AG08395 (cell line): ENCODE measurements at regions not wholly inside any gene's neighbourhood (a gene's known extent, or its start where the extent isn't known, plus 50 kb on each side); places are given as distances from the start of the nearest gene placed in this dataset.
A peak's percentile ranks its signal among the peaks of the same experiment; 100 is the strongest.
"Not testable (repeated sequence)": the region's sequence is repeated elsewhere in the genome, so short reads cannot be mapped to it uniquely, and the experiment has no call there.

Experiments
- DNase-seq: peaks from one replicate; pipeline ENCODE4 v3.0.0; 2012; ENCODE audit warnings: mixed read lengths, low spot score

DNA sequence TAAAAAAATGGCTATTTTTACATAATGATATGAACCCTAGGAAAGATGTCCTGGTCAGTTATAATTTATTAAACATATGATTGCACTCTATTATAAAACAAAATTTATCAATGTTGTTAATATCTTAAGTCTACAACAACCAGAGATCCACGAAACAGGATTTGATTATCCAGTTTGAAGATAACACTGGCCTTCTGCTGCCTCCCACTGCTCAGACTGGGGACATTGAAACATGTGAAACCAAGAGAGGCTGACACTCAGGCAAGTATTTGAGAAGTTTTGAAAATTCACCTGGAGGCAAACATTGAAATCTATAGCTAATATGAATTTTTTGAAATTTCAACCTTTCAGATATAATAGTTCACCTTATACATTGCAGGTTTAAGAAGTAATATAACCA is 219.3 kb upstream of the HSF2 start:
- peak; percentile 5 for DNase-seq

DNA sequence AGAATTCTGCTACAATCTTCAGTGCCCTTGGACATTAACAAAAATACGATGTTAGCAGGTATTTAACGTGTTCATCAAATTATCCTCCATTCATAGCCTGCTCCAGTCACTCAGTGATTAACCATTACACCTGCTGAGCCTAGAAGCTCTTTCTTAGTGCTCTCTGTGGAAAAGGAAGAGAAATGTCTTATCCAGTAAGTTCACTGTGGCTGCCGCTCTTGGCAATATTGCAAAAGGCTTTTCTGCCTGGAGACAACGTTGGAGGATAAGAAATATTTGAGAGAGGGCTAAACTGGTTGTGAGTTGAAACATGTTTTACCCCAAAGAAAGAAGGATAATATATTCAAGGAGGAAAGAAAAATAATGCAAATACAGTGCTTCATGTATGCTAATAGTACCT is 217.4 kb upstream of the HSF2 start:
- no peak for DNase-seq

DNA sequence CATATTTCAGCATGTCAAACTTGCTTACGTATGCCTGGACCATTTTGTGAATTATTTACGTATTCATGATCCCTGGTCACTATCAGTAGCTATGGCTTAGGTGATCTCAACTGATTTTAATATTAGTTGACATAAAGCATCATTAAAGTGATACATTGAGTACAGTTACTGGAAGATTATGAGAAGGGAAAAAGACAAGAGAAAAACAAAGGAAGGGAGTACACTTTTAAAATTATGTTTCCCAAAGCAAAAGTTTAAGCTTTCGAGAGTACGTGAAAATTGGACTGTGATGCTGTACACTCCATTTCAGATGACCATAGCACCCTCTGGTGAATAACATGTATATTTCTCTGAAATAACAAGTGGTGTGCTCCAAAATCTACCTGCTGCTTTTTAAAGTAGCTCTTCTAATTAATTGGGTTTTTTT is 215.0 kb upstream of the HSF2 start:
- DNase-seq, result peak; percentile 49

DNA sequence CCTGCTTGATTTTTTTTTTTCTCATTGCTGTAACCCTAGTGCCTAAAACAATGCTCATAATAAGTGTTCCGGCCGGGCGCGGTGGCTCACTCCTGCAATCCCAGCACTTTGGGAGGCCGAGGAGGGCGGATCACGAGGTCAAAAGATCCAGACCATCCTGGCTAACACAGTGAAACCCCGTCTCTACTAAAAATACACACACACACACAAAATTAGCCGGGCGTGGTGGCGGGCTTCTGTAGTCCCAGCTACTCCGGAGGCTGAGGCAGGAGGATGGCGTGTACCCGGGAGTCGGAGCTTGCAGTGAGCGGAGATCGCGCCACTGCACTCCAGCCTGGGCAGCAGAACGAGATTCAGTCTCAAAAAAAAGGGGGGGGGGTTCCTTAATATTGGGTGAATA is 214.0 kb upstream of the HSF2 start:
- not testable (repeated sequence) for DNase-seq

DNA sequence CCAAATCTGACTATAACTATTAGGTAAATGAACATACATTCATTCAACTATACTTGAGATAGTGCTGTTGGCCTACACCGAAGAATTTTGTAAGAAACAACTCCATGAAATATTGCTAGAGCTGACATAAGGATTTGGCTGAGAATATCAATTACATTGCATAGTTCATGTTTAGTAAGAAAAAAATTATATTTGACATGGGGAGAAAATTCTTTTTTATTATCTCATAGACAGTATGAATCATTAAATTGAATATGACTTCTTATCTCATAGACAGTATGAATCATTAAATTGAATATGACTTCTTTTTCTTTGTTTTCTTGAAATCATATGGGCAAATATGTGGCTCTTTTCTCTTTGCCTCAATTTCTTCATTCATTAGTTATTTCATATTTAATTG is 212.3 kb upstream of the HSF2 start:
- DNase-seq, result no peak

DNA sequence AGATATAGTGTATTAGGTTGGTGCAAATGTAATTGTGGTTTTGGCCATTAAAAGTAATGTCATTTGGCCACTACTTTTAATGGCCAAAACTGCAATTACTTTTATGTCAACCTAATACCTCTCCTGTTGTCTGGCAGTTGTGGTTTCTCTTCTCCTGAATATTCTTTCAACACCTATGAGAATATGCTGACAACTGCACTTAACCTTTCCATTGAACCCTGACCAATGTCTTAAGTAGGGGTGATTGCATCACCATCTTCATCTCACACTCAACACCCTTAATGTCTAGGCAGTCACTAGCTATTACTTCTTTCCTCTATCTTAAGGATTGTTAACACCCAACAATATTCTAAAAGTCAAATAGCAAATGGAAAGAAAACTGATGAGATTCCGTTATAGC is 200.5 kb upstream of the HSF2 start:
- no peak for DNase-seq

DNA sequence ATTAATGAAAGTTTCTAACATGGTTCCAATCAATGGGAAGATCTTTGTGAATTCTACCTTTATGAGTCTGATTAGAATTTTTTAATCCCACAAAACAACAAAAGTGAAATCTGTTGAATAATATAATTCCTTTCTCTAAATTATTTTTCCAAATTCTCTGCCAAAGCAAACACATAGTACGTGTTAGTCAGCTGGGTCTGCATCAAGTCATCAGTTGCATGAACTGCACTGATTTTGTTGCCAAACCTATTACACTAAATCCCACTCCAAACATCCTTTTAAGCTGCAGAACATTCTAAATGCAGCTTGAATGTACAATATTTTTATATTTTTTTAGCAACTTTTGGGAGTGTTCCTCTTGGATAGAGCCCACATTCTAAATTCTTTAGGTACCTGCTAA is 199.0 kb upstream of the HSF2 start:
- no peak for DNase-seq

DNA sequence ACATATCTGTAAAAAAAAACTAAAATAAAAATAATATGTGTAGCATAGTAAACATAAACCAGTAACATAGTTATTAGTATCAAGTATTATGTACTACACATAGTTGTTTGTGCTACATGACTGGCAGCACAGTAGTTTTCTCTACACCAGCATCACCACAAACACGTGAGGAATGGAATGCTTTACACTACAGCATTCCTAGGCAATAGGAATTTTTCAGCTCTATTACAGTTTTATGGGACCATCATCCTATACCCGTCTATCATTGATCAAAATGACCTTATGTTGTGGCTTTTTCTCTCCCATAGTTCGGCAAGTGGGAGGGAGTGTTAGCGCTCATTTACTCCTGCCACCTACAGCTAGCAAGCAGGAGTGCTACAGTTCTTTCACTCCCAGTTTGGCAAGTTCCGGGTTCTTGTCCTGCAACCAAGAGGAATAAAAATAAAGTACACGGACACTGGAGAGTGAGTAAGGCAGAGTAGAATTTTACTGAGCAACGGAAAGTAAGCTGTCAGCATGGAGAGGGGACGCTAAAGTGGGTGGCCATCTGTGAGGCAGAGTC is 196.8 kb upstream of the HSF2 start:
- DNase-seq, result no peak

DNA sequence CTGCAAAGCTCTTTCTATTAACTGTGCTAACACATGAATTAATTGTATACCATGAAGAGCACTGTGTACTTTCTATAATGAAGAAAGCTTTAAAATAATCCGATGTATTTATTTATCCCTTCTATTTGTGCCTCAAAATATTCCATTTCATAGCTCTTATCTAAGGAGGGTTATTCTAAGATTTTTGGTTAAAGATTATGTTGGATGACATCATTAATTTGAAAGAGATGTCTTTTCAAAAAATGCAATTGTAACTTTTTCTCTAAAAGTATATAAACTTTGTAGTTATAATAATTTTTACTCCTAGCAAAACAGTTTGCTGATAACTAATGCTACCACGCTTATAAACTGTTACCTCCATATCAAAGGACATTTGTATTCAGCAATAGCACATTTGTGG is 192.4 kb upstream of the HSF2 start:
- no peak for DNase-seq

DNA sequence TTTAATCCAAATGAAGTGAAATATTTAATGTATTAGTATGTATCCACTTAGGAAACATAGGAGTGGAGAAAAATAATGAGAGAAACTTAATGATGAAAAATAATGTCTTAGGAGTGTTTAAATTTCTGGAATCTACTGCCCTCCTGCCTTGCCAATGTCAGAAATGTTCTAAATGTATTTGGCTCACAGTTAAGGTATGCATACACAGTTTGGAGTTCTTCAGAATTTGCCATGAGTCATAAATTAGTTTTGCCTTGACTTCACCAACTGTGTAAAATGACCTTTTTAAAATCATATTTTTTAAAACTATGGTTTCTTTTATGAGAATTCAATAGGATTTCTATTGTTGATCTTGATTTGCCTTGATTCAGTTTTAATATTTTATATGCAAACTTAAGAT is 191.7 kb upstream of the HSF2 start:
- DNase-seq, result no peak

DNA sequence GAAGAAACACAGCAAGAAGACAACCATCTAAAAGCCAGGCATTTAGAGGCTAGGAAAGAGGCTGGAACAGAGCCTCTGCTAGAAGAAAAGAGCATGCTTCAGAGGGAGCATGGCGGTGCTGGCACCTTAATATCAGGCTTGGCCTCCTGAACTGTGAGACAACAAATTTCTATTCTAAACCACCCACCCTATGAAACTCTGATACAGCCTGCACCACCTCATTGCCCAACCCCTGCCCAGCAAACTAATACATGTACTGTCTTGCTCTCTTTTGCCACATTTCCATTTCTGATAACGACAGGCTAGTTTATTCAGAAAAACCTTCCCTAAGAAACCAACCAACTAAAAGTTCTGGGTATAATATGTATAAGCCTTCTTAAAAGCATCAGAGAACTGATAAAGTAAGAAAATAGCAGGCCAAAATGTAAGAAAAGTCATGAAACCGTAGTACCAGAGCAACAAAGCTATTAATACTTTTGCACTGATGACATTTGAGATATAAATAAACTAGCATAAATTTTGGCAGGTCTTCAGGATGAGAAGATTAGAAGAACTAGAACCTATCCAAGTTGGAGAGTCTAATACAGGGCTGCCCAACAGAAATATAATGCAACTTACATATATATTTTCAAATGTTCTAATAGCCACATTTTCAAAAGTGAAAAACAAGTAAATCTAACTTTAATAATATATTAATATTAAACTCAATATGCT is 184.7 kb upstream of the HSF2 start:
- no peak for DNase-seq

DNA sequence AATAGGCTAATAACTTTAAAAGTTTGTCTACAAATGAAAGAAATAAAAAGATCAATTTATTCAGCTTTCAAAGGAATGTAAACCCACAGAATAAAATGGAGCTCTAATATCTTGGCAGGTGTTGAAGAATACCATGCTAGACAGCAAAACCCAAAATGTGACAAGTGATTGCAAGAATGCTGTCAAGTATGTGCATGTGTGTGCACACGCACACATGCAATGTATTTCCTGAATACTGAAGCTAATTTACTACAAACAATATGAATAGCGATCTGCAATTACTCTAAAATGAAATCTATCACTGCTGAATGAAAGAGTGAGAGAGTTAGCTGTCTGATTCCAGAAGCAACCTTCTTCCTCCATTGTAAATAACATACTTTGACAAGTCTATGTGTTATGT is 179.2 kb upstream of the HSF2 start:
- DNase-seq, result no peak

DNA sequence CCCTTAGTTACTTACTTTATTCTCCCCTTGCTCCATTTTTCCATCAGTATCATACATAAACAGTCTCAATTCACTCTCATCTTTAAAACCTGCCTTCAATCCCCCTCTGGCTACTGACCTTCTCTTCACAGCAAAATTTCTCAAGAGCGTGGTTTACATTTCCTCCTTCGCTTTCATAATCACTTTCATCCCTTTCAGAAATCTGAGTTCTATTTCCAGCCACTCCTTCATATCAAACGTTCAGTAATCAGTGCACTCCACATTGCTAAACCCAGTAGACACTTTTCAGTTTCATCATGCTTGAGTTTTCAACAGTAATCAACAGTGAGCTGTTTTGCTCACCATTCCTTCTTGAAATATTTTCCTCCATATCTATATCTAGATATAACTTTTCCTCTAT is 176.7 kb upstream of the HSF2 start:
- no peak for DNase-seq

DNA sequence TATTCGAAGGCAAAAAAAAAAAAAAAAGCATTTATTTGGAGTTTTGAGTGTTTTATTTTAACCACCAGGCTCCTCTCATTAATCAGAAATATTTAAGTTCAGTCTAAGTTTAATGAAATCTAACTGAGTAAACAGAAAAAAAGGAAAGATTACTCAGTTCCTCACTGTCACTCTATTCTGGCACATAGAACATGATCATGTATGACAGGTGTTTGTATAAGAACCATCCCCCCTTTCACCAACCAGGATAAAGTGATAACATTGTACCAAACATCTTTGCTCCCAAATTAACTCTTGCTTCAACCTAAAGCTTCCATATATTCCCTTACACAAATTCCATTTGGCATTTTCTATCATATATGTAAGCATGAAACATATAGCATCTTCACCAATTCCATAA is 176.2 kb upstream of the HSF2 start:
- no peak for DNase-seq

DNA sequence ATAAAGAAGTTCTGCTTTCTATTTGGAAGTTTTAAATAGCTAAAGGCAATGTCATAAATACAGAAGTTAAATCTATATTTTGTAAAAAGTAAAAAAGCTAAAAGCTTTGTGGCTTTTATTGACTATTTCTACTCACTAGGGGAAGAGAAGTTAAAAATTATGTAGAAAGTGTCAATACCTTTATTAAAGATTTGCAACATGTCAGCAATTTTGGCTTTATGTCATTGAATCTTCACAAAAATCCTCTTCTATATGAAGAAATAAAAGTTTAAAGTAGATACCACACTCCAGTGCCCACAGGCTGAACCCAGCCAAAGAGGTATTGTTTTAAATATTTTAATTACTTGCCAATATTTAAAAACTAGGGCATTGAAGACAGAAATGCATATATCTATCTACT is 160.6 kb upstream of the HSF2 start:
- no peak for DNase-seq

DNA sequence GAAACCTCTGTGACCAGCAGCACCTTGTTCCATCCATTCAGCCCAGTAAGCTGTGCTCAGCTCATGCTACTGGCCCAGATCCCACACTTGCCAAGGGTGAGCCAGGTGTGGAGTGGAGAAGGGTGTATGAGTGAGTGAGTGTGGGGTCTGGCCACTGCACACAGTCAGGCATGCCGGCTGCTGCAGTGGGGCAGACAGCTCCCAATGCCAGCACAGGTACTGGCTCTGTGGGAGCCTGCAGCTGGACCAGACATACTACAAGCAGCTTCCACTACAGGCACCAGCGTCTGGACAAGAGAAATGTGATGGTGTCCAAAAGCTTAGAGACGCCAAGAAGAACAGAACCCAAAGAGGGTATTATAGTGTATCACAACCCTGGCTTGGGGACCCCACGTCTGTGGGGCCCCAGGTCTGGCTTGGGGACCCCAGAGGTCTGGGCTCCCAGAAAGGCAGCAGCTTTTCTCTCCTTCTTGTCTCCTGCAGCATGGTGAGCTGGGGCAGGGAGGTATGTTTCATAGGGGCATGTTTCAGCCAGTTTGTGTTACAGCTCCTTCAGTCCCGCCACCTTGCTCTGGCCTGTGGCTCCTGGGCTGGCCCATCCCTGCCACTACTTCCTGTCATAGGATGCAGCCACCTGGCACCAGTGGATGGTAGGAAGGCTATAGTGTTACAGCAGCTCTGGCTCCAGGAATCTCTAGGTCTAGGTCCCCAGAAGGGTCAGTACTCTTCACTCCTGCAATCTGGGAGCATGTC is 152.4 kb upstream of the HSF2 start:
- DNase-seq, result no peak

DNA sequence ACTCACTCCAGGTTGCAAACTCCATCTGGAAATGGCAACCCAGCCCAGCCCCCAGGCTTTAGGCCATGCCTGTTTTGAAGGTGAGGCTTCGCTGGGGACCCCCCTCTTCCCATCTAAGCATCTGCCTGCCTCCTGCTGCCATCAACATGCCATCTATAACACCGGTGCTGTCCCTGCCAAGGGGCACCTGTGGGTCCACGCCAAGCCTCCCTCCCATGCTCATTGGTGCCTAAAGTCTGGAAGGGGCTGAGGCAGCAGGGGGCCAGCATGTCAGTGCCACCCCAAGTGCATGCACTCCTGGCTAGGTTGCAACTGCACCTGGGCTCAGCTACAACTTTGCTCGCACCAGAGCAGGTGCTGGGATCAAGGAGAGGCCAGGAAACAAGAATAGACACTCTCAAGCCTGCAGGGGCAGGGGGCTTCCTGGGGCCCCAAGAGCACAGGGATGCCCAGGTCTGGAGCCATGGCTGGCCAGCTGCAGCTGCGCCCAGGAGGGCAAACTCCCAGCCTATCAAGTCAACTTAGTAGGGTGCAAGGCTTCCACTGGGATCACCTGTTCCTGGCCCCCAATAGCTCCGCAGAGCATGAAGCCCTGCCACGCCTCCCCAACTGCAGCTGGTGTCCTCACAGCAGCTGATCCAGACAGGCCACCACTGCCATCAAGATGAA is 151.3 kb upstream of the HSF2 start:
- DNase-seq, result no peak

DNA sequence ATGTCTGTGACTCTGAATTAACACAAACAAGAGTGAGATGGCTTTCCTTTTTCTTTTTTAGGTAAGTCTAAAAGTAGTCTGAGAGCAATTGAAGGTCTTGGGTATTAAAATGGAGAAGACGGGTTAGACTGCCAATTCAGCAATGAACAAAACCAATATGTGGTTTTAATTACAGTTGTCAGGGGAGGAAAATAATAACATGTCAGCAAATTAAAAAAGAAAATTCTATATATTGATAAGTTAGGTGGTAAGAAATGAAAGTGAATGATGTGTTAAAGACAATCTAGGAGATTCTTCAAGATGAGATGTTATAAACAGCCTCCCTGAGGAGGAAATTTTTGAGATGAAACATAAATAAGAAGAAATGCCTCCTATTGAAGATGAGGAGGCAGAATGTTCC is 150.6 kb upstream of the HSF2 start:
- no peak for DNase-seq

DNA sequence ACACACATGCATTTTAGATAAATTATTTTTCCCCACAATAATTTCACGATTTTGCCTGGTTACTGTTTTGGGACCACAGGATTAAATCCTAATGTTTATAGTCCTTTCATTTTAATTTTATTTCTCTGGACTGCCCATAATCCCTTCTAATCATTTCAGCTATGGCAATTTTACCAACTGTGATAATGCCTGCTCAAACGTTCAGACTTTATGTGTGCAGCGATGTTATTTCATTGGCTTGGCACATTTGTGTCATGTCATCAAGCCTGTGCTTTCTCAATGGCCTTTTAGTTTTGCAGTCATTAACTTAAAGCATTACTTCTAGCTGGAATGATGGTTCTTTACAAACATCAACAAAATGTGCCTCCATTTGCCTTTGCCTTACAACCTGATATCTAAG is 140.6 kb upstream of the HSF2 start:
- no peak for DNase-seq

DNA sequence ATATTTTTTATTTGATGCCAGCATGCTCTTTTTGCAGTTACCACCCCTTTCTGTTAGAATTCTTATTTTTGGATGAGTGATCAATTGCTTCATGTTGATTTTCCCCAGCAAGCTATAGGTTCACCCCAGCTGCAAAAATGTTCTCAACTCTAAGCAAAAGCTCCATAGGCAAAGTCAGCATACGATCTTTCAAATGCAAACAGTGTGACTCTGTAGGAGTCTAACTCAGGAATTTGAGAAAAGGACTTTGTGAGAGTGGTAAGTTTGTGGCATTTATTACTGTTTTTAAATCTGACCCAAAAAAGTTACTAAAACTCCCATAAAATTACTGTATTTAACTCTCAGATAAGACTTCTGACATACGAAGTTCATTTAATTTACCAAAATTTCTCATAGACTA is 134.9 kb upstream of the HSF2 start:
- no peak for DNase-seq

DNA sequence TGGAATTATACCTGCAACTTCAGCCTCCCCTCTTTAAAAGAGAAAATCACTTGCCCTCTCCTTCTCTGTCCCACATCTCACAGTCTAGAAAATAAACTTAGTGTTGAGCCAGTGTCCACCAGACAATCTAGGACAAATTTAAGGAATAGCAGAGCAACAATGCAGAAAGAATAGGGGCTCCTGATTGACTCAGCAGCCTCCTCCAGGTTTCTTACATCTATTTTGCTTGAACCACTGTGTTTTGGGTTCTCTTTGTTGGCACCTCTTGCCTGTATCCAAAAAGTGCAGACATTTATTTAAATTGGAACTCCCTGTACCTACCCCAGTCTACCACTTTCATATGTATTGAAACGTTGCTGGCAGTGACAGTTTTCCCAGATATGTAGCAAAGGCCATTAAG is 133.7 kb upstream of the HSF2 start:
- DNase-seq, result no peak

DNA sequence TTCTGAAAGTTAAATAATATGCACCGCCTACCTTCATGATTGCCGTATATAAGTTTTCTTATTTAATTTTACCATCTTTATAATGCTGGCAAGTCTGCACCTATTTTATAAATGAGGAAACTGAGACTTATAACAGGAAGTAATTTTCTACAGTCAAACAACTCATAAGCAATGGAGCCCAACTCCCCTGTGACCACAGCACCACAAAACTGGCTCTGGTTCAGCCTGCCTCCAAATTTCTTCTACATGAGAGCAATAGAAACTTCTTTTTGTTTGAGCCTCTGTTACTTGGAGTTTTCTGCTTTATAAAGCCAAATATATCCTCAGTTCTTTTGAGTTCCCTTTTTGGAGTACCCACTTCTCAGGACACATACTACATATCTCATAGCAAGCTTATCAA is 131.1 kb upstream of the HSF2 start:
- DNase-seq, result no peak

DNA sequence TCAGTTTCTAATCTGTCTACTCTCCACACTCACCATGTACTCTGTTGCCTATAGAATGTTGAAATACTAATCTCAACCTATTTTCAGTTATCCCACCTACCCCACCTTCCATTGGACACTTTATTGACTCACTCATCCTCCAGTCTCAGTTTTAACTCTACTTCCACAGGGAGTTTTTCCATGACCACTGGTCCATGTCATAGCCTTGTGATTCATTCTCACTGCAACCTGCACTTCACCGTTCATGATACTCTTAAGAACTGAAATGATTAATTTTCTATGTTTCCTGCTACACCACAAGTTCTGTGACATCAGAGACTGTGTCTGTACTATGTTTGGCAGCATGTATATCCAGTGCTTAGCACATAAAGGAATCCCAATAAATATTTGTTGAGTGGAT is 122.8 kb upstream of the HSF2 start:
- no peak for DNase-seq
